ENCODE measurements at regions not wholly inside any gene's neighbourhood (a gene's known extent, or its start where the extent isn't known, plus 50 kb on each side); places are given as distances from the start of the nearest gene placed in this dataset.
A peak's percentile ranks its signal among the peaks of the same experiment; 100 is the strongest.

- Mint-ChIP-seq H3K27me3 (no peaks in the 10 kb centered on the region), H3K4me1 (no peaks in the 10 kb centered on the region), H3K9me3 (peaks cover 3% of the 10 kb centered on the region), H3K27ac (no peak overlapping the region), H3K4me3 (no peak overlapping the region), H3K36me3 (no peaks in the 10 kb centered on the region)
- no peak for DNase-seq
Measured at GRCh38 chr6:141364232-141364631, 768.5 kb upstream of the GJE1 start.

- H3K27ac Mint-ChIP-seq, result no peak overlapping the region
- H3K27me3 Mint-ChIP-seq, result no peaks in the 10 kb centered on the region
- no peaks in the 10 kb centered on the region for H3K9me3 Mint-ChIP-seq
- no peak overlapping the region for H3K4me3 Mint-ChIP-seq
- no peaks in the 10 kb centered on the region for H3K4me1 Mint-ChIP-seq
- no peak for DNase-seq
- no peaks in the 10 kb centered on the region for H3K36me3 Mint-ChIP-seq
Measured at GRCh38 chr6:141361559-141361958, 771.2 kb upstream of the GJE1 start.

- DNase-seq, result no peak
- H3K9me3 Mint-ChIP-seq, result no peaks in the 10 kb centered on the region
Measured at GRCh38 chr6:141359953-141360352, 772.8 kb upstream of the GJE1 start.

GRCh38 chr6:141354191-141354955, 778.4 kb upstream of the GJE1 start:
- H3K4me3 Mint-ChIP-seq, result no peak overlapping the region
- H3K9me3 Mint-ChIP-seq, result no peaks in the 10 kb centered on the region
- no peak for DNase-seq
- no peaks in the 10 kb centered on the region for H3K36me3 Mint-ChIP-seq
- no peak overlapping the region for H3K27ac Mint-ChIP-seq
- no peaks in the 10 kb centered on the region for H3K4me1 Mint-ChIP-seq
- H3K27me3 Mint-ChIP-seq, result no peaks in the 10 kb centered on the region

More at GRCh38 chr6:141359953-141360352, 772.8 kb upstream of the GJE1 start:
- no peaks in the 10 kb centered on the region for H3K36me3 Mint-ChIP-seq
- no peak overlapping the region for H3K4me3 Mint-ChIP-seq
- H3K27ac Mint-ChIP-seq, result no peak overlapping the region
- H3K4me1 Mint-ChIP-seq, result no peaks in the 10 kb centered on the region
- H3K27me3 Mint-ChIP-seq, result no peaks in the 10 kb centered on the region

- no peaks in the 10 kb centered on the region for H3K27me3 Mint-ChIP-seq
- no peaks in the 10 kb centered on the region for H3K9me3 Mint-ChIP-seq
- no peak overlapping the region for H3K4me3 Mint-ChIP-seq
- H3K27ac Mint-ChIP-seq, result no peak overlapping the region
- no peaks in the 10 kb centered on the region for H3K36me3 Mint-ChIP-seq
- H3K4me1 Mint-ChIP-seq, result peaks cover 3% of the 10 kb centered on the region
- DNase-seq, result no peak
Measured at GRCh38 chr6:141351721-141352120, 781.0 kb upstream of the GJE1 start.

GRCh38 chr6:141349710-141350109, 783.0 kb upstream of the GJE1 start:
- no peak for DNase-seq
- Mint-ChIP-seq H3K27ac (no peak overlapping the region), H3K9me3 (no peaks in the 10 kb centered on the region), H3K27me3 (no peaks in the 10 kb centered on the region), H3K36me3 (no peaks in the 10 kb centered on the region), H3K4me3 (no peak overlapping the region), H3K4me1 (peaks cover 3% of the 10 kb centered on the region)

GRCh38 chr6:141347906-141348492, 784.7 kb upstream of the GJE1 start:
- no peaks in the 10 kb centered on the region for H3K9me3 Mint-ChIP-seq
- H3K4me1 Mint-ChIP-seq, result peaks cover 3% of the 10 kb centered on the region
- H3K4me3 Mint-ChIP-seq, result no peak overlapping the region
- no peaks in the 10 kb centered on the region for H3K36me3 Mint-ChIP-seq
- H3K27me3 Mint-ChIP-seq, result no peaks in the 10 kb centered on the region
- H3K27ac Mint-ChIP-seq, result no peak overlapping the region
- no peak for DNase-seq

GRCh38 chr6:141347086-141347485, 785.6 kb upstream of the GJE1 start:
- Mint-ChIP-seq H3K4me1 (peaks cover 3% of the 10 kb centered on the region), H3K4me3 (no peak overlapping the region), H3K9me3 (no peaks in the 10 kb centered on the region), H3K27me3 (no peaks in the 10 kb centered on the region), H3K27ac (no peak overlapping the region), H3K36me3 (no peaks in the 10 kb centered on the region)
- no peak for DNase-seq

- no peak for DNase-seq
- no peak overlapping the region for H3K27ac Mint-ChIP-seq
- H3K36me3 Mint-ChIP-seq, result no peaks in the 10 kb centered on the region
- peaks cover 3% of the 10 kb centered on the region for H3K4me1 Mint-ChIP-seq
- H3K4me3 Mint-ChIP-seq, result no peak overlapping the region
- no peaks in the 10 kb centered on the region for H3K9me3 Mint-ChIP-seq
- no peaks in the 10 kb centered on the region for H3K27me3 Mint-ChIP-seq
Measured at GRCh38 chr6:141346535-141346934, 786.2 kb upstream of the GJE1 start.

GRCh38 chr6:141337191-141337590, 795.5 kb upstream of the GJE1 start:
- no peaks in the 10 kb centered on the region for H3K9me3 Mint-ChIP-seq
- no peak for DNase-seq
- peaks cover 3% of the 10 kb centered on the region for H3K4me1 Mint-ChIP-seq
- no peak overlapping the region for H3K27ac Mint-ChIP-seq
- H3K27me3 Mint-ChIP-seq, result no peaks in the 10 kb centered on the region
- H3K36me3 Mint-ChIP-seq, result no peaks in the 10 kb centered on the region
- H3K4me3 Mint-ChIP-seq, result no peak overlapping the region

- Mint-ChIP-seq H3K36me3 (no peaks in the 10 kb centered on the region), H3K4me1 (peaks cover 3% of the 10 kb centered on the region), H3K27ac (no peak overlapping the region), H3K9me3 (no peaks in the 10 kb centered on the region), H3K4me3 (no peak overlapping the region), H3K27me3 (no peaks in the 10 kb centered on the region)
- no peak for DNase-seq
Measured at GRCh38 chr6:141335477-141336273, 797.0 kb upstream of the GJE1 start.

GRCh38 chr6:141326925-141327324, 805.8 kb upstream of the GJE1 start:
- Mint-ChIP-seq H3K9me3 (peaks cover 2% of the 10 kb centered on the region), H3K4me3 (no peak overlapping the region), H3K27ac (peak overlapping the region; percentile 45), H3K36me3 (no peaks in the 10 kb centered on the region), H3K4me1 (peaks cover 18% of the 10 kb centered on the region), H3K27me3 (no peaks in the 10 kb centered on the region)
- DNase-seq, result peak; percentile 0

- Mint-ChIP-seq H3K4me3 (no peak overlapping the region), H3K27me3 (no peaks in the 10 kb centered on the region), H3K27ac (no peak overlapping the region)
Measured at GRCh38 chr6:141326426-141326825, 806.3 kb upstream of the GJE1 start.

GRCh38 chr6:141321493-141322347, 811.0 kb upstream of the GJE1 start:
- Mint-ChIP-seq H3K9me3 (no peaks in the 10 kb centered on the region), H3K27me3 (no peaks in the 10 kb centered on the region), H3K4me1 (peaks cover 14% of the 10 kb centered on the region), H3K27ac (no peak overlapping the region), H3K4me3 (no peak overlapping the region), H3K36me3 (no peaks in the 10 kb centered on the region)
- DNase-seq, result no peak

More at GRCh38 chr6:141326426-141326825, 806.3 kb upstream of the GJE1 start:
- Mint-ChIP-seq H3K4me1 (peaks cover 22% of the 10 kb centered on the region), H3K9me3 (peaks cover 2% of the 10 kb centered on the region), H3K36me3 (no peaks in the 10 kb centered on the region)
- DNase-seq, result peak; percentile 54

GRCh38 chr6:141316236-141316635, 816.5 kb upstream of the GJE1 start:
- Mint-ChIP-seq H3K4me3 (no peak overlapping the region), H3K27me3 (no peaks in the 10 kb centered on the region), H3K4me1 (no peaks in the 10 kb centered on the region), H3K36me3 (no peaks in the 10 kb centered on the region), H3K27ac (no peak overlapping the region), H3K9me3 (no peaks in the 10 kb centered on the region)
- no peak for DNase-seq
